DMS 273 (cell line): ENCODE measurements at regions not wholly inside any gene's neighbourhood (a gene's known extent, or its start where the extent isn't known, plus 50 kb on each side); places are given as distances from the start of the nearest gene placed in this dataset.
"Not testable (repeated sequence)": the region's sequence is repeated elsewhere in the genome, so short reads cannot be mapped to it uniquely, and the experiment has no call there.

Experiments
- DNase-seq: peaks from one replicate; lab custom pipeline; 2025; ENCODE audit not compliant: unreplicated experiment; lab: John Stamatoyannopoulos, UW

DNA sequence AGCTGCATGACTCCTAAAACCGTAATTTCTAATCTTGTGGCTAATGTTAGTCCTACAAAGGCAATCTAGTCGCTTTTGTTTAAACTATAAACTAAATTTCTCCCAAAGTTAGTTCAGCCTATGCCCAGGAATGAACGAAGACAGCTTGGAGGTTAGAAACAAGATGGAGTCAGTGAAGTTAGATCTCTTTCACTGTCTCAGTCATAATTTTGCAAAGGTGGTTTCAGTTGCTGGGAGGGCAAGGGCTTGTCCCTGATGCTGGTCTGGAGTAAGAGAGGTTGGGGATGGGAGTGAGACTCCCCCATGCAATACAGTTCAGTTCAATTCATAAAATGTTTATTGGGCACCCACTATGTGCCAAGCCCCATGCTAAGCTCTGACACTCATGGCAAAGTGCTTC is 362.1 kb downstream of the TYW1 start:
- DNase-seq, result not testable (repeated sequence)

DNA sequence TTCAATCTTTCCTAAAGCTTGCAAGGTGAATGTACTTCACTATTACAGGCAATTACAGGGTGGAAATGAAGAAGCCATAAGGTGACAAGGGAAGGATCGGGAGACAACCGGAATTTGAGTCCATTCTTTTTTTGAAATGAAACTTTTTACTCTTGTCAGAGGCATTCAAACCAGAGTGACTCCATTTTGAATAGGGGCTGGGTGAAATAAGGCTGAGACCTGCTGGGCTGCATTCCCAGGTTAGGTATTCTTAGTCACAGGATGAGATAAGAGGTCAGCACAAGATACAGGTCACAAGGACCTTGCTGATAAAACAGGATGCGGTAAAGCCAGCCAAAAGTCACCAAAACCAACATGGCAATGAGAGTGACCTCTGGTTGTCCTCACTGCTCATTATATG is 363.3 kb downstream of the TYW1 start:
- no peak for DNase-seq

DNA sequence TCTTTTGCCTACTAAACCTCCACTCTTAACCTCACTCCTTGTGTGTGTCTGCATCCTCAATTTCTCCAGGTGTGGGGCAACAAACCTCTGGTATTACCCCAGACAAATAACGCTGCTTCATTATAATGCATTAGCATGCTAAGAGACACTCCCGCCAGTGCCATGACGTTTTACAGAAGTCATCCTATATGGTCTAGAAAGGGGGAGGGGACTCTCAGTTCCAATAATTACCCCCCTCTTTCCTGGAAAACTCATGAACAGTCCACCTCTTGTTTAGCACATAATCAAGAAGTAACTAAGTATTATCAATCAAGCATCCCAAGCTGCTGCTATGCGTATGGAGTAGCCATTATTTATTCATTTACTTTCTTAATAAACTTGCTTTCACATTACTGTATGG is 364.5 kb downstream of the TYW1 start:
- DNase-seq, result no peak

DNA sequence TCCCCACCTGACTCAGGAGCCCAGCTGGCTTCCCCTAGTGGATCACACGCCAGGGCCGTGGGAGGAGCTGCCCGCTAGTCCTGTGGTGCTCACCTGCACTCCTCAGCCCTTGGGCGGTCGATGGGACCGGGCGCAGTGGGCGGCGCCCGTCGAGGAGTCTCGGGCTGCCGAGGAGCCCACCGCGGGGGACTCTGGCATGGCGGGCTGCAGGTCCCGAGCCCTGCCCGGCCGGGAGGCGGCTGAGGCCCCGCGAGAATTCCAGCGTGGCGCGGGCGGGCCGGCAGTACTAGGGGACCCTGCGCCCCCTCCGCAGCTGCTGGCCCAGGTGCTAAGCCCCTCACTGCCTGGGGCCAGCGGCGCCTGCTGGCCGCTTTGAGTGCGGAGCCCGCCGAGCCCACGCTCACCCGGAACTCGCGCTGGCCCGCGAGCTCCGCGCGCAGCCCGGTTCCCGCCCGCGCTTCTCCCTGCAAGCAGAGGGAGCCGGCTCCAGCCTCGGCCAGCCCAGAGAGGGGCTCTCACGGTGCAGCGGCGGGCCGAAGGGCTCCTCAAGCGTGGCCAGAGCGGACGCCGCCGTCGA is 367.9 kb downstream of the TYW1 start:
- DNase-seq, result no peak

DNA sequence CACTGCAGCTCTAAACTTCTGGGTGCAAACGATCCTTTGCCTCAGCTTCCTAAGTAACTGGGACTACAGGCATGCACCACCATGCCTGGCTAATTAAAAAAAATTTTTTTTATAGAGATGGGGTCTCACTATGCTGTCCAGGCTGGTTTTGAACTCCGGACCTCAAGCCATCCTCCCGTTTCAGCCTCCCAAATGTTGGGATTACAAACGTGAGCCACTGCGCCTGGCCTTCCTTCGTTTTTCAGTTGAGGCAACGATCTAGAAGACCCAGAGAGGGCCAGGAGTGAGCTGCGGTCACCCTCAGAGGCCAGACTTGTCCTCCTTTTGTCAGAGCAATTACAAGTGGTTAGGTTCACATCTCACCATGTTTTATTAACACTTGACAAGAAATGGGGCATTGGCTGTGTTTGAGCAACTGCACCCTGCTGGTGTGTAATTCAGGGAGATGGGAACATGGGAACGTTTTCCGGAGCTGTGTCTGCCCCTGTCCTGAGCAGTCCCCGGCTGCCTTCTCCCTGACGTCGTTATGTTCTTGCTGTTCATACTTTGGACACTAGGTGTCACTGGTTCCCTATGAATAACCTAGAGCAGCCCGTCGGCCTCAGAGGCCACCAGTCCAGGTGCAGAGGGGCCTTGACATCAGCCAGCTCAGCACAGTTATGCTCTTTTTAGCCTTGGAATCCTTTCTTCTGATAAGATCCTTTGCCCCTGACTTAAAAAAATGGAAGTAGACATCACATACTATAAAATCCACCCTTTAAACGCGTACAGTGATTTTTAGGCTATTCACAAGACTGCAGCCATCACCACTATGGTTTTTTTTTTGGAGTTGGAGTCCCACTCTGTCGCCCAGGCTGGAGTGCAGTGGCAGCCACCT is 375.0 kb downstream of the TYW1 start:
- peak; percentile 96 for DNase-seq

DNA sequence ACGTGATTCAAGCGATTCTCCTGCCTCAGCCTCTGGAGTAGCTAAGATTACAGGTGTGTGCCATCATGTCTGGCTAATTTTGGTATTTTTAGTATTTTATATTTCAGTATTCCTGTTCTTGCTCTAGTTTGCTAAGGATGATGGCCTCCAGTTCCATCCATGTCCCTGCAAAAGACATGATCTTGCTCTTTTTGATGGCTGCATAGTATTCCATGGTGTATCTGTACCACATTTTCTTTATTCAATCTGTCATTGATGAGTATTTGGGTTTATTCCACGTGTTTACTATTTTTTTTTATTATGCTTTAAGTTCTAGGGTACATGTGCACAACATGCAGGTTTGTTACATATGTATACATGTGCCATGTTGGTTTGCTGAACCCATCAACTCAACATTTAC is 376.8 kb downstream of the TYW1 start:
- not testable (repeated sequence) for DNase-seq

DNA sequence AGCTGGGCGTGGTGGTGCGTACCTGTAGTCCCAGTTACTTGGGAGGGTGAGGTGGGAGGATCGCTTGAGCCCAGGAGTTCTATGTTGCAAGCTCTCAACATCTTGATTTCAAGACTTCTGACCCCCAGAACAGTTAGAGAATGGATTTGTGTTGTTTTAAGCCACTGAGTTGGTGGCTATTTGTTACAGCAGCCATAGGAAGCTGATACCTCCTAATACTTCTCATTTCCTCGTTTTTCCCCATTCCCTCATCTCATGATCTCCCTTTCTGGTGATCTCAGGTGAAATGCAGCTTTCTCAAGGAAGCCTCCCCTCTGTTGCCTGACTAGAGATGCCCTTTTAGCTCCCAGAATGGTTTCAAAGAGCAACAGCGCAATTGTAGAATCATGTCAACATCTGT is 378.8 kb downstream of the TYW1 start:
- no peak for DNase-seq

DNA sequence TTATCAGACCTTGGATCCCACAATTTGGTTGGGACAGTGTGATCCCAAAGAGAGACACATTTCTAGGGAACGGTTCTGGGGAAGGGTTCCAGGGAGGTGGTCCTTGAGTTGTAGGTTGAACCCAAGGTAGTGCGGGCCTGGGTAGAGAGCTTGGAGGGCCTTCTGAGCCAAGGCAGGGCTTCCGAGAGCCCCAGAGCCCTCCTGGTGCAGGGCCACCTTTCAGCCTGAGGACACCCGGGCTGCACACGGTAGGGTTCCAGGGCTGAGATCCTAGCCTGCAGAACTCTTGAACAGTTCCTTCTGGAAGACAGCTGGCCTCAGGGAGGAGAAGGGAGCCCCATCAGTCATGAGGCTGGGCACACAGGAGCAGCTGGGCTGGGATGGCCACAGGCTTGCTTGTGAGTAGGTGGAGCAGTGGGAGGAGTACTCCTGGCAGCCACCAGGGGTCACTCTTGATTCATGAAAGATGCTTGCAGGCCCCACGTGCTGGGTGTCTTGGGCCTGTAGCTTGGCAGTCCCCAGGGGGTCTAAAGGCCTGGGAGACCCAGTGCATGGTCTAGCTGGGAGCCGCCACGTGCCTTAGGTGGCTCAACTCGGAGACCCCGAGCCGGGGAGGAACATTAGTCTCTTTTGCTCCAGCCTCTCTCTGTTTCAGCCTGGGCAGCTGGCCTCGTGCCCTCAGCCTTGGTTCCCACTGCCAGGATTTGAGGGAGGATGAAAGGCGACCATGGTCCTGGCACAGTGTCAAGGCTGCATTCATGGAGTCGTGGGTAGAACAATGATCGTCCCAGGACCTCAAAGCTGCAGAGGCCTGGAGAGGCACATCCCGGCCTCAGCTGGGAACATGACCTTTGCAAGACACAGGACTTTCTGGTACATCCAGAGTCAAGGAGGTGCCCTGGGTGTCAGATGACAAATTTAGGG is 381.6 kb downstream of the TYW1 start:
- DNase-seq, result peak; percentile 98

DNA sequence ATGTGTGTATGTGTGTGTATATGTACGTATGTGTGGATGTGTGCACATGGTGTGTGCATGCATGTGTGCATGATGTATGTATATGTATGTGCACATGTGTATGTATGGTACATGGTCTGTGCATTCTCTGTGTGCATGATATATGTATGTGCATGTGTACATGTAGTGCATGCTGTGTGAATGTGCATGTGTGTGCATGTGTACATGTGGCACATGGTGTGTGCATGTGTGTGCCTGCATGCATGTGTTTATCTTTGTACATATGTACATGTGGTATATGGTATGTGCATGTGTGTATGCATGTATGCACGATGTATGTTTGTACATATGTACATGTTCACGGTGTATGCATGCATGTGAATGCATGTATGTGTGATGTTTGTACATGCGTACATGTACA is 383.7 kb downstream of the TYW1 start:
- no peak for DNase-seq

DNA sequence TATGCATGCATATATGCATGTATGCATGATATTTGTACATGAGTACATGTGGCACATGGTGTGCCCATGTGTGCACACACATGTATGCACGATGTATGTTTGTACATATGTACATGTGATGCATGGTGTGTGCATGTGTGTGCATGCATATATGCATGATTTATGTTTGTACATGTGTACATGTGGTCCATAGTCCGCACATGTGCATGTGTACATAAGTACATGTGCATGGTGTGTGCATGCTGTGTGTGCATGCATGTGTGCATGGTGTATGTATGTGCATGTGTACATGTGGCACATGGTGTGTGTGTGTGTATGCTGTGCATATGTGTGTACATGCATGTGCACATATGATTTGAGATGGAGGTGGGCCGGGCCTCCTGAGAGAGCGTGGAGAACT is 384.2 kb downstream of the TYW1 start:
- DNase-seq, result no peak

DNA sequence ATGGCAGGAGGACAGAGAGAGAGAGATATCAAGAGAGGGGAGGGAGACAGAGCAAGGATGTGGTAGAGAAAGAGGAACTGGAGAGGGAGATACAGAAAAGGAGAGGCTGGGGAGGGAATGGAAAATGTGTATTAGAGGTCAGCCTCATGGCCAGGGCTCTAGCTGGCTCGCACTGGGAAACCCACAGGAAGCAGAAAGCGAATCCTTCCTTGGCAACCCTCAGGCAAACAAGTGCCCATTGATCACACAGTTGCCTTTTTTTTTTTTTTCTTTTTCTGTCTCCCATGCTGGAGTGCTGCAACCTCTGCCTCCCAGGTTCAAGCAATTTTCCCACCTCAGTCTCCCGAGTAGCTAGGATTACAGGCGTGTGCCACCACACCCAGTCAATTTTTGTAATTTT is 391.2 kb downstream of the TYW1 start:
- no peak for DNase-seq

DNA sequence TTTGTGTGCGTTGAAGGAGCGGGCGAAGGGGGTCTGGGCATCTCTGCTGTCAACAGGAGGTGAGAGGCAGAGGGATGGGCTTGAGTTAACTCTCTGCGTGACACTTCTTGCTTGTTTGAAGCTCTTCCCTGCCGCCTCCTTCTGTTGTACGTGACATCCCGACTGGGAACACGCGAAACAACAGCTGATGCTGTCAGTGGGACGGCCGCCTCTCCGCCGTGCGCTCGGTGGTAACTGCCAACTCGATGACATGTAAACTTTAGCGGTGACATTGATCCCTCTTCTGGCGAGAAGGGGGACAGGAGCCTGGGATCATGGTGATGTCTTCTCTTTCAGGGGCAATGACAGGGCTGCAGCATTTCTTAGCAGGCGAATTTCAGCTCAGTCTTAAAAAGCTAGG is 394.5 kb downstream of the TYW1 start:
- DNase-seq, result no peak

DNA sequence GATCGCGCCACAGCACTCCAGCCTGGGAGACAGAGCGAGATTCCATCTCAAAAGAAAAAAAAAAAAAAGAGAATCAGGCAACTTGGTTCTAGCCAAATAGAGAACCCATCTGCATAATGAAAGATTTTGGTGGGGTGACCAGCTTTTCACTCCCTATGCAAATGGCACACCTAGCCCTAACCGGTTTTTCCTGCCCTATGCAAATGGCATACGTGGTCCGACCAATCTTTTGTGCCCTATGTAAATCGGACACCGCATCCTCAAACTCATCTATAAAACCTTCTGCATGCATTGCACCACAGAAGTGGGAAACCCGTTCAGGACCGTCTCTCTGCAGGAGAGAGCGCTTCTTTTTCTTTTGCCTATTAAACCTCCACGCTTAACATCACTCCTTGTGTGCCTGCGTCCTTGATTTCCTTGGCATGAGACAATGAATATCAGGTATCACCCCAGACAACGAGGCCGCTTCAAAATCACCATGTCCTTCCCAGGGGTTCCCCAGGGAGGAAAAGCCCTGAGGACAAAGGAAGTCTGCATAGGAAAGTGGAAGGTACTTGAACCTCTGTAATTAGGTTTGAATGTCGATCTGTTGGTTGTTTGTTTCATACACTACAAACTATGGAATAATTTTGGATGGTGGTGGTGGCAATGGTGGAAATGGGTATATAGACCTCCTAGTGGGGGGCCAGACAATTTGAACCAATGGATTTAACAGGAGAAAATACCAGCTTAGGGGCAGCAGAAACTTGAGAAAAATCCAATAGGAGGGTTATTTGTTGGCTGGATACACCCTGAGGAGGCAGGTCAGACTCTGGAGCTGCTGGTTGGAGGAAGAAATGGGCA is 396.2 kb downstream of the TYW1 start:
- no peak for DNase-seq

DNA sequence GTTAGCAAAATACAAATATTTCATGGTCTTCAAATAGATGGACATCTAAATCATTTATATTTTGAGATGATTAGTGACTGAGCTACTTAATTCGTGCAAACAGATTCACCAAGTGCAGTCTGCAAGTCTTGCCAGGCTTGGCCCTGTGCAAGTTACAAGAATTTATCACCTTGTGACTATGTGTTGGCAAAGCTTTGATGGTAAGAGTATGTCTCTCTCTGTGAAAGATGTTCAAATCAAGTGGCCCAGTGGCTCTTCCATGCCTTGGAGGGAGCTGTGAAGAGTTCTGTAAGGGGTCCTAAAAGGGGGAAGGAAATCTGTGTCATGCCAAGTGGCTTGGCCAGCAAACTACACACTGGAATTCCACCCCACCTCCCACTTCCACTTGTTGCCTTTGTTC is 397.3 kb downstream of the TYW1 start:
- no peak for DNase-seq

DNA sequence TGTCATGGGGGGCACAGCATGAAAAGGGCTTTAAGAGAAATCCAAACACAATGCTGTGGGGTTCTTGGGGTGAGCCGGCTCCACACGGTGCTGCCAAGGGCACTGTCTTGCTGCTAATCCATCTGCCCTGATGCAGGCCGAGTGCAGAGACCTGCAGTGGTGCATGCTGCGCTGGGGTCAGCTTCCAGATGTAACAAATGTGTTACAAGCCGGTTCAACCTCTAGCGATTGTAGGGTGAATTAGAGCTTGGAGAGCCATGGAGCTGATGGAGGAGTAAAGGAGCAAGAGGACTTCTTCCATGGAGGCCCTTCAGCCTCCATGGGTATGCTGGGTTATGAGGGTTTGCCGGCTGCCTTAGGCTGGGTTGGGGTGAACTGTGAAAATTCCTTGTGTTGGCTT is 402.3 kb downstream of the TYW1 start:
- no peak for DNase-seq

DNA sequence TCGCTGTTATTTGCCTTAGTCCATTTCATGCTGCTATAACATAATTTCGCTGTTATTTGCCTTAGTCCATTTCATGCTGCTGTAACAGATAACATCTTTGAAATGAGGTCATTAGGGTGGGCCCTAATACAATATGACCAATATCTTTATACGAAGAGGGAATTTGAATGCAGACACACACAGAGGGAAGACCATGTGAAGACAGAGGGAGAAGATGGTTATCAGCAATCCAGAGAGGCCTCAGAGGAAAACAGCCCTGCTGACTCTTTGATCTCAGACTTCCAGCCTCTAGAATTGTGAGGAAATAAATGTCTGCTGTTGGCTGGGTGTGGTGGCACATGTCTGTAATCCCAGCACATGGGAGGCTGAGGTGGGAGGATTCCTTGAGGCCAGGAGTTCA is 404.9 kb downstream of the TYW1 start:
- peak; percentile 23 for DNase-seq

DNA sequence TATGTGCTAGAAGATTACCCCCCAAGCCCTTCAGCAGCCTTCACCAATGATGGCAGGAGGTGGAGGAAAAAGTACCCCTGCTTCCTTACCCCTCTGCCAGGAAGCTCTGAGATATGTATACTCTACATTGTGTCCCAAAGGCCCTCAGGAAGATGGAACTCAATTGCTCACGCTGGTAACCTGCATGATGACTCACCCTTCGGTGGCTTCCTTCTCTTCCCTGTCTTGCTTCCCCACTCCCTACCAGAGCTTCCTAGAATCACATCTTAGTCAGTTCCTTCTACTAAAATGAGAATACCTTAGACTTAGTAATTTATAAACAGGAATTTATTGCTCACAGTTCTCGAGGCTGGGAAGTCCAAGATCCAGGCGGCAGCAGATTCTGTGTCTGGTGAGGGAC is 405.6 kb downstream of the TYW1 start:
- DNase-seq, result no peak

DNA sequence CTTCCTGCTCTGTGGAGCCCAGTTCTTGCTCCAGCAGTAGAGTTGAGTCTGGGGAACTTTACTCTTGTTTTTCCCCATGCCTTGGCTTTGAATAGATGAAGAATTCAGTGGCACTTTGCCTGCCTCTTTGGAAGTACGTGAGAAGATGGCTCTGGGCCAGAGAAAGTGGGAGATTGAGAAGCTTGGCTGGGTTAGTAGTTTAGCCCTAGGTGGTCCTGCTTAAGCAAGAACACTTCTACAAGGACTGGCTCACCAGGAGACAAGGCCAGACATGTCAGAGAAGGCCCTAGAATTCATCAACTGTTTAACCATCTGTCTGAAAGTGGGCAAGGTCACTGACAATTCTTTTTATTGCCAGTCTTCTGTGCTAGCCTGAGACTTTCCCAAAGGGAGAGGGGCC is 410.3 kb downstream of the TYW1 start:
- peak; percentile 93 for DNase-seq

DNA sequence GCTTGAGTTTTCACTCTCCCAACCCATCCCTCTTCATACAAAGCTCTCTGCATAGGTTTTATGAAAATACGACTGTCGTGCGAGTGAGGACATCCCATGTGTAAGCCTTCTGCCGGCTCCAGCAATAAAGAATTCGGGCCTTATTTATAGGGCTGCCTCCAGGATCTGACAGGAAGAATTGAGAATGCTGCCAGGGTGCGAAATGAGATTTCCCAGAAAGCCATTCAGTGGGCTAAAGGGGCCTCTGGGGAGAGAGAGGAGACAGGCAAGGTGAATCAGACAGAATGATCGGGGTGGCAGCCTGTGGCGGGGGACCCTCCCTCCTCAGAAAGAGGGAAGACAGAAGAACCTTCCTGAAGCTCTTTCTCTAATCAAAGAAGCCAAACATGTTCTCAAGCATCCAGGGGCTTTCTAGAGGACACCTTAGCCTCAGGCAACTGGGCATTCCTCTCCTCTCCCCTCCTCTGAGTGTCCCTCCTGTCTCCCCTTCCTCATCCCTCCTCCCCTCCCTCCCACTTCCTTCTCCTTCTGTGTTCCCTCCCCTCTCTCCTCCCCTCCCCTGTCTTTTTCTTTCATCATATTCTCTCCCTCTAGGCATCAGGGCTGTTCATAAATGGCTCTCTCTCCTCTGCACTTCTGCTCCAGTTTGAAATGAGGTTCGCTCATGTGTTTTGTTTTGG is 410.9 kb downstream of the TYW1 start:
- peak; percentile 65 for DNase-seq

DNA sequence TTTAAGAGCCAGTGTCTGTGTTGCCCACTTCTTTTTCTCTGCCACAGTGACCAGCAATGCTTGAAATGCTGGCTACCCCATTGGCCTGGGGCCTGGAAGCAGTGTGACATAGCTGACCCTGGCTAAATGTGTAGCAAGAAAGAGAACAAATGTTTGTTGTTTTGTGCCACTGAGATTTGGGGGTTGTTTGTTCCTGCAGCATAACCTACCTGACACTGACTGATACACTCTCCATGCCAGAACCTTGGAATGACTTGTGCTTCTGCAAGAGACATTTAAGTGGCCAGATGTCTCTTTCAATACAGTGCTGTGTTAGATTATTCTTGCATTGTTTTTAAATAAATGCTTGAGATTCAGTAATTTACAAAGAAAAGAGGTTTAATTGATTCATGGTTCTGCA is 411.5 kb downstream of the TYW1 start:
- DNase-seq, result no peak
